ENCODE measurements at regions not wholly inside any gene's neighbourhood (a gene's known extent, or its start where the extent isn't known, plus 50 kb on each side); places are given as distances from the start of the nearest gene placed in this dataset.

DNA sequence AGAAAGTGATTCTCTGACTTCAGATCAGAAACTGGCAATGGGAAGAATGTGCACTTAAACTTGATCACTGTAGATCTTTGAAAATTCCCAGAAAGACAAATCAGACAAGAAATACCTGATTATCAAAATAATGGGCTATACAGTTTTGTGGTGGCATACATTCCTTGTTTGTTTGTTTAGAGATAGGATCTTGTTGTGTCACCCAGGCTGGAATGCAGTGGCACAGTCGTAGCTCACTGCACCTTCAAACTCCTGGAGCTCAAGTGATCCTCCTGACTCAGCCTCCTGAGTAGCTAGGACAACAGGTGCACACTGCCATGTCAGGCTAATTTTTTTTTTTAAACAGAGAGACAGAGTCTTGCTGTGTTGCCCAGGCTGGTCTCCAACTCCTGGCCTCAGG, 81.0 kb upstream of the SPRY1 start:
- TF ChIP-seq, protein P1, sequence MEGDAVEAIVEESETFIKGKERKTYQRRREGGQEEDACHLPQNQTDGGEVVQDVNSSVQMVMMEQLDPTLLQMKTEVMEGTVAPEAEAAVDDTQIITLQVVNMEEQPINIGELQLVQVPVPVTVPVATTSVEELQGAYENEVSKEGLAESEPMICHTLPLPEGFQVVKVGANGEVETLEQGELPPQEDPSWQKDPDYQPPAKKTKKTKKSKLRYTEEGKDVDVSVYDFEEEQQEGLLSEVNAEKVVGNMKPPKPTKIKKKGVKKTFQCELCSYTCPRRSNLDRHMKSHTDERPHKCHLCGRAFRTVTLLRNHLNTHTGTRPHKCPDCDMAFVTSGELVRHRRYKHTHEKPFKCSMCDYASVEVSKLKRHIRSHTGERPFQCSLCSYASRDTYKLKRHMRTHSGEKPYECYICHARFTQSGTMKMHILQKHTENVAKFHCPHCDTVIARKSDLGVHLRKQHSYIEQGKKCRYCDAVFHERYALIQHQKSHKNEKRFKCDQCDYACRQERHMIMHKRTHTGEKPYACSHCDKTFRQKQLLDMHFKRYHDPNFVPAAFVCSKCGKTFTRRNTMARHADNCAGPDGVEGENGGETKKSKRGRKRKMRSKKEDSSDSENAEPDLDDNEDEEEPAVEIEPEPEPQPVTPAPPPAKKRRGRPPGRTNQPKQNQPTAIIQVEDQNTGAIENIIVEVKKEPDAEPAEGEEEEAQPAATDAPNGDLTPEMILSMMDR (IDR thresholded peaks at IDR 0.05; ENCODE audit: low read depth, low read length, missing control alignments) = no peak
- no peak overlapping the region for H3K4me3 ChIP-seq (replicated peaks; ENCODE audit: low read depth, low read length)
- no peak for DNase-seq (ENCODE audit: extremely low read depth, low read depth)

DNA sequence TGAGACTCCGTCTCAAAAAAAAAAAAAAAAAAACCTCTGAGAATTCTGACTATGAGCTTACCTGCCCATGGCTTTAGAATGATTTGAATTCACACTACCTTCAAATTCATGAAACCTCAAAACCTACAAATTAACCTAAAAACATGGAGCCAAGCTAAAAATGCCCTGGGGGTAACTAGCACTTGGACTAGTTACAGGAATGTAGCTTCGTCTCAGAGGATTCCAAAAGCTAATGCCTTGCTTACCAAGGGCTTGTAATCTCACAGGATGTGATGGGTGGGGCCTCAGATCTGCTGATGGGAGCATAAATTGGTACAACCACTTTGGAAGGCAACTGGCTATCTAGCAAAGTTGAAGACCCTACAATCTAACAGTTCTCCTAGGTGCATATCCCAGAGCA, 79.4 kb upstream of the SPRY1 start:
- TF ChIP-seq, protein P1 (IDR thresholded peaks at IDR 0.05; ENCODE audit: low read depth, low read length, missing control alignments) = no peak
- DNase-seq (ENCODE audit: extremely low read depth, low read depth) = no peak
- no peak overlapping the region for H3K4me3 ChIP-seq (replicated peaks; ENCODE audit: low read depth, low read length)

DNA sequence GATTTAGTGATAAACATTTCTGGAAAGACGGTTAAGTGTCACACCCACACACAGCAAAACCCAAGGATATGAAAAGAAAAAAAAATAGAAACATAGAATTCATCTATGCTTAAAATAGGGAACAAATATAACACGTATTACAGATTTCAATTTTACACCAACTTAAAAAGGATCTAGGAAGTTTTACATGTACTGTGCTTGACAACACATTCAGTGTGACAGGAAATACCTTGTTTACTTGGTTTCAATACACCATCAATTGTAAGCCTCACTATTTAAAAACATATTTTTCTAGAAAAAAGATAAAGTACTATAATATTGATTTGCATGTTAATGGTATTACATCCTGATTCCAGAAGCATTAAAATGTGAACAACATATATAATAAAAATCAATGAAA, 77.0 kb upstream of the SPRY1 start:
- H3K4me3 ChIP-seq (replicated peaks; ENCODE audit: low read depth, low read length) = no peak overlapping the region
- TF ChIP-seq, protein P1 (IDR thresholded peaks at IDR 0.05; ENCODE audit: low read depth, low read length, missing control alignments) = no peak
- no peak for DNase-seq (ENCODE audit: extremely low read depth, low read depth)

DNA sequence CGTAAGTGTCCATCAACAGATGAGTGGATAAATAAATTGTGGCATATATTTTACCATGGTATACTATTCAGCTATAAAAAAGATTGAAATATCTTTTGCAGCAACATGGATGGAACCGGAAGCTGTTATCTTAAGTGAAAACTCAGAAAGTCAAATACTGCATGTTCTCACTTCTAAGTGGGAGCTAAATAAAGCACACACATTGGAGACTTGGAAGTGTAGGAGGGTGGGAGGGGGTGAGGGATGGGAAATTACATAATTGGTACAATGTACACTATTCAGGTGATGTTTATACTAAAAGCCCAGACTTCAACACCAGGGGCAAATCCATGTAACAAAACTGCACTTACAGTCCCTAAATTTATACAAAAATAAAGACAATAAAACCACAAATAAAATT, 72.6 kb upstream of the SPRY1 start:
- DNase-seq (ENCODE audit: extremely low read depth, low read depth) = no peak
- no peak overlapping the region for H3K4me3 ChIP-seq (replicated peaks; ENCODE audit: low read depth, low read length)
- TF ChIP-seq, protein P1 (IDR thresholded peaks at IDR 0.05; ENCODE audit: low read depth, low read length, missing control alignments) = no peak

DNA sequence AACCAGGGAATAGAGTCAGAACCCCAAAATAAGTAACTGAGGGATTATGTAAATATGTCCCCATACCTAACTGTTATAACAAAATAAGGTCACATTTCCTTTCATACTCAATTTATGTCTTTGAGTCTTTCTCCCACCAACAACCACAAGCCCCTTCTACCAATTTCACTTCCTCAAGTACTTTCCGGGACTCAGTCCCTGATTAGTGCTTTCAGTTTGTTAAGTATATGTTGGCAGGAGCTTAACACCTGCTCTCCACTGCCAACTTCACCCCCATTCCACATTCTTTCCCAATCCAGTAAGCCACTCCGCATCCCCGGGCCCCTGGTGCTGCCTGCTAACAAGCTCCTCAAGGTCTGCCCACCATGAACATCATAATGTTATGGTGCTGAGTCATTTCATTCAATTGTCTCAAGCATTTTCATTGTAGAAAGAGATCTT, 71.3 kb upstream of the SPRY1 start:
- DNase-seq (ENCODE audit: extremely low read depth, low read depth) = no peak
- TF ChIP-seq, protein P1 (IDR thresholded peaks at IDR 0.05; ENCODE audit: low read depth, low read length, missing control alignments) = no peak

DNA sequence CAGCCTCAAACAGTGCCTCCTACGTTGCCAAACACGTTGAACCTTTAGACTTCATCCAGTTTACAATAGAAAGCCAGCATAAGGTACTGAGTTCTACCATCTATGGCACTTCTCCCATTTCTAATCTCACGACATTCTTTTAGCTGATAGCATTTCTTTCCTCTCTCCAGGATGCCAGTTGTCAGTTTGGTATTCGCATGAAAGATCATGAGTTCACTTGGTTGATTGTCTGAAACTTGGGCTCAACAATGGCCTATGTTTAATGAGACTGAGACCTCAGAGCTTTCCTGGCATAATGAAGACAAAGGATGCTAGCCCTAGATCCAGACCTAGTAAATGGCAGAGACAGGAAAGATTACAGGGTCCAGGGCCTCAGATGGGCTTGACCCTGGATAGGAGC, 69.2 kb upstream of the SPRY1 start:
- no peak for DNase-seq (ENCODE audit: extremely low read depth, low read depth)

More for the DNA sequence above, 71.3 kb upstream of the SPRY1 start:
- no peak overlapping the region for H3K4me3 ChIP-seq (replicated peaks; ENCODE audit: low read depth, low read length)

More for the DNA sequence above, 69.2 kb upstream of the SPRY1 start:
- TF ChIP-seq, protein P1 (IDR thresholded peaks at IDR 0.05; ENCODE audit: low read depth, low read length, missing control alignments) = no peak
- no peak overlapping the region for H3K4me3 ChIP-seq (replicated peaks; ENCODE audit: low read depth, low read length)

All from HFF-Myc (cell line).